ENCODE measurements at regions not wholly inside any gene's neighbourhood (a gene's known extent, or its start where the extent isn't known, plus 50 kb on each side); places are given as distances from the start of the nearest gene placed in this dataset.
"Not testable (repeated sequence)": the region's sequence is repeated elsewhere in the genome, so short reads cannot be mapped to it uniquely, and the experiment has no call there.

- DNase-seq (ENCODE audit: low read depth), result no peak
Observed at GRCh38 chr4:29948451-29948850, 771.7 kb upstream of the PCDH7 start.

- no peak for DNase-seq (ENCODE audit: low read depth)
Observed at GRCh38 chr4:29948858-29949257, 771.3 kb upstream of the PCDH7 start.

GRCh38 chr4:29966386-29966785, 753.8 kb upstream of the PCDH7 start:
- no peak for DNase-seq (ENCODE audit: low read depth)

- DNase-seq (ENCODE audit: low read depth), result no peak
Observed at GRCh38 chr4:29970626-29971025, 749.5 kb upstream of the PCDH7 start.

GRCh38 chr4:29972121-29972520, 748.0 kb upstream of the PCDH7 start:
- no peak for DNase-seq (ENCODE audit: low read depth)

GRCh38 chr4:29983890-29984289, 736.3 kb upstream of the PCDH7 start:
- no peak for DNase-seq (ENCODE audit: low read depth)

GRCh38 chr4:30001628-30002027, 718.5 kb upstream of the PCDH7 start:
- no peak for DNase-seq (ENCODE audit: low read depth)

- DNase-seq (ENCODE audit: low read depth), result no peak
Observed at GRCh38 chr4:30002341-30002740, 717.8 kb upstream of the PCDH7 start.

GRCh38 chr4:30005995-30006394, 714.2 kb upstream of the PCDH7 start:
- DNase-seq (ENCODE audit: low read depth), result no peak

- DNase-seq (ENCODE audit: low read depth), result no peak
Observed at GRCh38 chr4:30024526-30024925, 695.6 kb upstream of the PCDH7 start.

GRCh38 chr4:30028826-30029225, 691.3 kb upstream of the PCDH7 start:
- no peak for DNase-seq (ENCODE audit: low read depth)

- DNase-seq (ENCODE audit: low read depth), result no peak
Observed at GRCh38 chr4:30056016-30056766, 664.0 kb upstream of the PCDH7 start.

- no peak for DNase-seq (ENCODE audit: low read depth)
Observed at GRCh38 chr4:30068234-30068633, 651.9 kb upstream of the PCDH7 start.

GRCh38 chr4:30073011-30073710, 647.0 kb upstream of the PCDH7 start:
- no peak for DNase-seq (ENCODE audit: low read depth)

GRCh38 chr4:30092420-30093128, 627.6 kb upstream of the PCDH7 start:
- not testable (repeated sequence) for DNase-seq (ENCODE audit: low read depth)

GRCh38 chr4:30094887-30095286, 625.3 kb upstream of the PCDH7 start:
- DNase-seq (ENCODE audit: low read depth), result no peak

- no peak for DNase-seq (ENCODE audit: low read depth)
Observed at GRCh38 chr4:30103455-30103854, 616.7 kb upstream of the PCDH7 start.

- DNase-seq (ENCODE audit: low read depth), result no peak
Observed at GRCh38 chr4:30116401-30116800, 603.8 kb upstream of the PCDH7 start.

- DNase-seq (ENCODE audit: low read depth), result no peak
Observed at GRCh38 chr4:30117433-30117832, 602.7 kb upstream of the PCDH7 start.

- no peak for DNase-seq (ENCODE audit: low read depth)
Observed at GRCh38 chr4:30122711-30123110, 597.5 kb upstream of the PCDH7 start.

GRCh38 chr4:30124621-30125020, 595.5 kb upstream of the PCDH7 start:
- not testable (repeated sequence) for DNase-seq (ENCODE audit: low read depth)

- DNase-seq (ENCODE audit: low read depth), result no peak
Observed at GRCh38 chr4:30125868-30126267, 594.3 kb upstream of the PCDH7 start.

GRCh38 chr4:30126351-30126750, 593.8 kb upstream of the PCDH7 start:
- DNase-seq (ENCODE audit: low read depth), result no peak

Measured in renal cortical epithelial cell (primary cell).